NCI-H526 treated with DMSO at 0.1 percent for 48 hours (cell line): ENCODE measurements at regions not wholly inside any gene's neighbourhood (a gene's known extent, or its start where the extent isn't known, plus 50 kb on each side); places are given as distances from the start of the nearest gene placed in this dataset.
"Not testable (repeated sequence)": the region's sequence is repeated elsewhere in the genome, so short reads cannot be mapped to it uniquely, and the experiment has no call there.

Source experiments
- DNase-seq: peaks from one replicate; lab custom pipeline; 2025; lab: John Stamatoyannopoulos, UW

GRCh38 chr2:42973726-42974125 is 181.3 kb upstream of the HAAO start:
- DNase-seq, result no peak

GRCh38 chr2:42972933-42973516 is 180.6 kb upstream of the HAAO start:
- DNase-seq, result not testable (repeated sequence)

DNA sequence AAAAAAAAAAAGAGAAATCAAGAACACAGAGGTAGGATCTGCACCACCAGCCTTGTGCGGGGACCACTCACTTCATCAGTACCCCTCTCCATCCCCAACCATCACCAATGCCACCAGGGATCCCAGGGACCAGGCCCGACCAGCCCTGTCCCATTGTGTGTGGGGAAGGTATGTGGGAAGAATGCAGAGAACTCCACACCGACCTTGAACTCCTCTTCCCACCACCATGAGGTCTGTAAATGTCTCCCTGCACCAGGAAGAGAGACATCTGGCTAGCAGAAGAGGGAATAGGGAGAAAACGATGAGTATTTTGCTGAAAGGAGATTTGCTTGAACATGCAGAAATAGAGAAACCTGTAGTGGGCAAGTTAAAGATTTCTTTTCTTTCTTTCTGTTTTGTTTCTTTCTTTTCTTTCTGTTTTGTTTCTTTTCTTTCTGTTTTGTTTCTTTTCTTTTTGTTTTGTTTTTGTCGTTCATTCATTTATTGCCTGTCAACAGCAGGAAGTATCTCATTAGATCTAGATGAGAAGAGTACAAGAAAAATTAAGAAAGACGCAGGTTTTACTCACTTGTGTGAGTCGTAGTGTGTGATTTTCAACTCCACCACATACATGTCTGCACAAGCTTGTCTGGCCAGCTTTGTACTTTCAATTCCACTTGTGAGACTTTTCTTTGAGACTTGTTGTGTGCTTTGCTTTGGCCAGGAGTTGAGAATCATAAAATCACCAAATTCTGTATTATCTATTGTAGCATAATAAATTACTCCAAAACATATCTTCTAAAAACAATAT is 179.8 kb upstream of the HAAO start:
- no peak for DNase-seq

DNA sequence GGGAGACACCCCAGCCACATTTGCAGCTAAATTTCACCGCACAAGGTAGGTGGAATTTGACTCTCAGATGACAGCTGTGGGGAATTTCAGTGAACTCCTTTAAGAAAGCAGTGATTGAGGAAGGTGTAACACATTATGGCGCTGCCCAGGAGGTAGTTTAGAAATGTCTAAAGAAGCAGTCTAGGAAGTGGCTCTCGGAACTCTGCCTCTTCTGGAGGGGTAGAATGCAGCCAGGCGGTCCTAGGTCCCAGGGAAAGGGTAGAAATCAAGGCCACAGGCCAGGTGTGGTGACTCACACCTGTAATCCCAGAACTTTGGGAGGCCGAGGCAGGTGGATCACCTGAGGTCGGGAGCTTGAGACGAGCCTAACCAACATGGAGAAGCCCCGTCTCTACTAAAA is 179.0 kb upstream of the HAAO start:
- DNase-seq, result no peak

GRCh38 chr2:42970151-42970550 is 177.8 kb upstream of the HAAO start:
- DNase-seq, result no peak

GRCh38 chr2:42969231-42970150 is 177.1 kb upstream of the HAAO start:
- DNase-seq, result no peak

GRCh38 chr2:42967959-42968674 is 175.7 kb upstream of the HAAO start:
- no peak for DNase-seq

DNA sequence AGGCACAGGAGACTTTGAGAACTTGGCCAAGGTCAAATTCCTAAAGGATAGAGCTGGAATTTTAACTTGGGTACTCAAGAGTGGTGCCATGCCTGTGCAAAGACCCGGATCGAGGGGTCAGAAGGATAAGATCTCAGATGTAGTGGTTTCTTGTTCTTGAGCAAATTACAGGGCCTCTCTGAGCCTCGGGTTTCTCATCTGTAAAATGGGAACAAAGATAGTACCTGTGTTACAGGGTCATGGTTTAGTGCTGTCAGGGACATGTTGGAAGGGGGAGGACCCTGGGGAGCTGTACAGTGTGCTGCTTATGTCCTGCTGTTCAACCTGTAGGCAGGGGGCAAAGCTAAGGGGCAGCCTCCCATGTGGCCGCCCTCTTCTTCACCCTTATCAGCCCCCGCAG is 173.5 kb upstream of the HAAO start:
- no peak for DNase-seq

DNA sequence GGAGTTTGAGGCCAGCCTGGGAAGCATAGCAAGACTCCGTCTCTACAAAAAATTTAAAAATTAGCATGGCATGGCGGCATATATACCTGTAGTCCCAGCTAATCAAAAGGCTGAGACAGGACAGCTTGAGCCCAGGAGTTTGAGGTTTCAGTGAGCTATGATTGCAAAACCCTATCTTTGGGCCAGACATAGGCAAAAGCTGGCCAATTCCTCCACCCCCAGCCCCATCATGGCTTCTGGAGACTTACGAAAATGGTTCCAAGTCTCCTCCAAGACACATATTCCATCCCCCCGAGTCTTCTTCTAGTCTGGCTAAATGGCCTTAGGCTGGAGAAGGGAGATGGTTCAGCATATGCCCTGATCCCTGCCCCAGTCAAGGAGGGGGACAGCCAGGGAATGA is 172.8 kb upstream of the HAAO start:
- no peak for DNase-seq

DNA sequence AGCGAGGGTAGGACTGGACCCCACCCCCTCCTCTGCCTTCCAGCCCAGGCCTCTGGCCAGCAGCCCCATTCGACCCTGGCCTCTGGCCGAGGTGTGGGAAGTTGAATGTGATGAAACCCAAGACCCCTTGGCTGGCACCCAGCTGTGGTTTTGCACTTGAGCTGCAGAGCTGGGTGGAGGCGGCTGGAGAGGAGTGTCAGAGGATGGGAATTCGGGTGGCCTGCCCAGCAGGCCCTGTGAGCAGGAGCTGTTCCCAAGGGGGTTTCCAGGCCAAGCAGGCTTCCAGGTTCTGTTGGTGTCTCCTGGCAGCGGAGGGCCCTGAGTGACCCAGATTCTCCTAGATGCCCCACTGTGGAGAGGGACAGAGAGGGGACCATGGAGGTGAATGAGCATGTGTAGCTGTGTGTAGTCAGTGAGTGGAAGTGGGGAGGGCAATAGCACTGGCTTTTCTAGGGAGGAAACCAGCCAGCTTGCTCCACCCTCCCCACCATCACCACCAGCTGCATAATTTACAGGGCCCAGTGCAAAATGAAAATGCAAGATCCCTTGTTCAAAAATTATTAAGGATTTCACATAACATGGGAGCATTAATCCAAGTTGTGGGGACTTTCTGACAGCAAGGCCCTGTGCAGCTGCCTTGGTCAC is 172.2 kb upstream of the HAAO start:
- DNase-seq, result no peak

DNA sequence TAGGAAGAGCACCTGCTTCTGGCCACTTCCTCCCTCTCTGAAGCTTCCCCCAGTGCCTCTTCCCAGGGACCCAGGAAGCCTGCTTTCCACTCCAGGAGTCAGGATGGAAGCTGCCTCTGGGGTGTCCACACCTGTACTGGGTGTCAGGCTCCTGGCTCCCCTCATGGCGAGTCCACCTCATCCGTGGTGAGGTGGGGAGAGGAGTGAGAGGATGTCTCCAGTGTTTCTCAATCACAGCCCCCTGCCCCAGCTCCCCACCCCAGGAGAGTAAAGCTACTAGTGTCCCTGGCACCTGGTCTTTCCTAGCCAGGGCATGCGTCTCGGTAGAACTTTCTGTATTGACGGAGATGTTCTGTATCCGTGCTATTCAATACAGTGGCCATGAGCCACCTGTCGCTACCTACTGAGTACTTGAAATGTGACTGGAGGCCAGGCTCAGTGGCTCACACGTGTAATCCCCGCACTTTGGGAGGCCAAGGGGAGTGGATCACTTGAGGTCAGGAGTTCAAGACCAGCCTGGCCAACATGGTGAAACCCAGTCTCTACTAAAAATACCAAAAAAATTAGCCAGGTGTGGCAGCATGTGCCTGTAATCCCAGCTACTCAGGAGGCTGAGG is 171.2 kb upstream of the HAAO start:
- no peak for DNase-seq

GRCh38 chr2:42962508-42962953 is 170.1 kb upstream of the HAAO start:
- DNase-seq, result no peak

DNA sequence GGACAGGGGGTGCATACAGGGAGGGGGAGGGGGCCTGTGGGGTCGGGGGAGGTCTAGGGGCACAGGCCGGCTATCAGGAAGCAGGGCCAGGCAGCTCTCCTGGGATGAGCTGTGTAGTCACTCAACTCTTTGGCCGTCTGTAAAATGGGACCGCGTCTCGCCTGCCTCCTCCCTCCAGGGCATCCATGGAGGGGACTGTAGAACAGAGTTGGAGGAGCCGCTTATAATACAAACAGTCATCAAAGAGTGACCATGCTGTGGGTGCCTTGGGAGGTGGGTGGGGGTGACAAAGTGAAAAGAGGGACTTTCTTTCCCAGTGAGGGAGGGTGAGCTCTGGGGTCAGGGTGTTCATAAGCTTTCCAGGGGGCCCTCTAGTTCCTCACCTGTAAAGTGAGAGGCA is 169.6 kb upstream of the HAAO start:
- DNase-seq, result no peak

DNA sequence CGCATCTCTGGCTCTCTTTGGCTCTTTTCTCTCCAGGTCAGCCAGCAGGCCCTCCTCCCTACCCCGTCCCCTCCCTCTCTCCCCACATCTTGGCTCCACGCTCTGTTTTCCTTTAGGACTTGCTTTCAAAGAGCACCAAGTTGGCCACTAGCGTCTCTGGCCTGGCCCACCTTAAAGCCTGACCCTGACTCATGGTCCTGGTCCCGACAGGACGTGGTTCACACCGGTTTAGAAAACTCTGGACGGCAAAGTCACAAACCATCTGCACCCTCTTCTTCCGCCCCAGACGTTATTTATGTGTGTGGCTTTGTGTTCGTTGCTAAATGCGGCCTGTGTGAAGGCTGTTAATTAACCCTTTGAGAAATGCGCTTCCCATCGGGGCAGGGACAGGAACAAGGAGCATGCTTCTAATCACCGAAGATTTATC is 169.0 kb upstream of the HAAO start:
- no peak for DNase-seq

DNA sequence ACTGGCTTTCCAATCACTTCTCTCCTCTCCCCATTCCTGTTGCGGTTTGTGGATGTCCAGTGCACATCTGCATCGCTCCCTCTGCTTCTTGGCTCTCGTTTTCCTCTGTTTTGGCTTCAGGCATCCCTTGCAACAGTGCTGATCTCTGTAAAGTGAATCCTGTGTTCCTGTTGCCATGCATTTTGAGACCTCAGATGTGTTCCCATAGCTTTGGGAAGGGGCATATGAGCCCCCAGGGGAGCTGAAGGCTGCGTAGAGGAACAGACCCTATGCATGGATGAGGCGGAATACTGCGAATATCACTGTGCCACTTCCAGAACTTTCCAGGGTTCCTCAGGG is 168.4 kb upstream of the HAAO start:
- no peak for DNase-seq

DNA sequence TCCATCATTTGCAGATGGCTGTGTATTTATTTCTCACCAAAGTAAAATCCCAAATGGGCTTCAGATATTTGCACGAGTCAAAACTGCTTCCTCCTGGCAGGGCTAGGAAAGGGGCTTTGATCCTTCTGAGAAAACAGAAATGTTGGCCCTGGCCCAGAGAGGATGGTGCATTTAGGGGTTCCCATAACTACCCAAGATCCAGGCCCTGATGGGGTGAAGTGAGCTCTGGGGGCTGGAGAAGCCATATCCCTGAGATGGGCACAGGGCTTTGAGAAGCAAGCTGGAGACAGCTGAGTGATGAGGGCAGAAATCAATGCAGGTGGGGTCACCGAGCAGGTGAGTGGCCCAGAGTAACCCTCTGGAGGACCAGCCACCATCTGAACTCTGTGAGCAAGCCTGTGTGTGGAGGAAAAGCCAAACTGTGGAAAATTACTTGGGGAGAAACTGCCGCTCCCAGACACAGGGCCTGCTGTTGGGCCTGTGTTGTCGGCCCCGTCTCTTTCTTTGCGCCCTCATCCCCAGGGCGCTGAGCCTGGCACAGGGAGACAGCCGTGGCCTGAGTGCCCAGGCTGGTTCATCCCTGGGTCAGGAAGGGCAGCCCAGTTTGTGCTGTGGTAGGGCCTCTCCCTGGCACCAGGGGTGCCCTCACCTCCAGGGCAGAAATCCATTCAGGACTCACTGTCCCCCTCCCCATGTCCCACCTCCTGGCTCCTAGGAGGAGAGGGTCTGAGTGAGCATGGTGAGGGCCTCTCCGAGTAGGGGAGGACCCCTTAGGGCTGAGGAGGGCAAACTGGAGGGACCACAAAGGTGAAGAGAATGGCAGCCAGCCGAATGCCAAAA is 167.8 kb upstream of the HAAO start:
- DNase-seq, result no peak

DNA sequence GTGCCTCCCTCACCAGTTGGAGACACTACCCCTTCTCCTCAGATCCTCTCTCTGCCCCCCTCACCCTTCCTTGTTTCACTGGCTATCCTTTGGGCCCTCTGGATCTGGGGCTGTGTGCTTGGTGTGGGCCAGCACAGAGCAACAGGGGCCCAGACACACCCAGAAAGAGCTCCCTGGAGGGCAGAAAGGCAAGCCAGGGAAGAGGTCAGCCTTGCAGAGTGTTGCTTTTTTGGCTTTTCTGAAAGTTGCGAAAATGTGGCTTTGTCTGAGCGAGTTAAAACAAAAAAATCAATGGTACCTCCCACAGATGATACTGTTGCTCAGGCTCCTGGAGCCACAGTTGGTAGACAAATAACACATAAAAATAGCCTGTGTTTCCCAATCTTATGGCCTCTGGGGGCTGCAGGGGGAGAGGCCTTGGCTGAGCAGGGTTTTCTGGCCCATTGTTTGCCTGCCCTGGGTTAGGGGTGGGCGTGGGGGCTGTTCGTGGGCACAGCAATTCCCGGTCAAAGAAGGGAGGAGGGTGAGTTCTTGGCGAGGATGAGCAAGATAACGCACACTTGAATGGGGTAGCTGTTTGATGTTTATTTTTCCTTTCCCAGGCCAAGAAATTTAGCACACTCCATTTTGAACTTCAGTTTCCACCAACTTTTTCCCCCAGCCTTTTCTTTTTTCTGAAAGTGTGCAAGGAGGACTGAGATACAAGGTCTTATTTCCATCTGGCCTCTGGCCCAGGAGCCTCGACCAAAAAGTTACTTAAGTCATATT is 167.0 kb upstream of the HAAO start:
- no peak for DNase-seq

DNA sequence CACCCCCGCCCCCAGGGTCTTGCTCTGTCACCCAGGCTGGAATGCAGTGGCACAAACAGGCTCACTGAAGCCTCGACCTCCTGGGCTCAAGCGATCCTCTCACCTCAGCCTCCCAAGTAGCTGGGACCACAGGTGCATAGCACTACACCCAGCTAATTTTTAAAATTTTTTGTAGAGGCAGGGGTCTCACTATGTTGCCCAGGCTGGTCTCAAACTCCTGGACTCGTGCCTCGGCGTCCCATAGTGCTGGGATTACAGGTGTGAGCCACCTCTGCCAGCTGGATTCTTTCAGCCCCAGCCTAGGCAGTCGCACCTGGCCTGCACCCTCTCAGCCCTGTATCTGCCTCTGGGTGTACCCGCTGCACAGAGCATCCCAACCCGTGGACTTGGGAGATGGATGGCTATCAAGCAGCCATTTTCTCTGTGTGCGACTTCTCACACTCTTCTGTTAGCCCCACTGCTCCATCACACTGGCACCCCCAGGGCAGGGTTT is 166.4 kb upstream of the HAAO start:
- DNase-seq, result no peak

GRCh38 chr2:42957861-42958301 is 165.5 kb upstream of the HAAO start:
- no peak for DNase-seq
